ENCODE measurements at regions not wholly inside any gene's neighbourhood (a gene's known extent, or its start where the extent isn't known, plus 50 kb on each side); places are given as distances from the start of the nearest gene placed in this dataset.

- TF ChIP-seq, protein P1, sequence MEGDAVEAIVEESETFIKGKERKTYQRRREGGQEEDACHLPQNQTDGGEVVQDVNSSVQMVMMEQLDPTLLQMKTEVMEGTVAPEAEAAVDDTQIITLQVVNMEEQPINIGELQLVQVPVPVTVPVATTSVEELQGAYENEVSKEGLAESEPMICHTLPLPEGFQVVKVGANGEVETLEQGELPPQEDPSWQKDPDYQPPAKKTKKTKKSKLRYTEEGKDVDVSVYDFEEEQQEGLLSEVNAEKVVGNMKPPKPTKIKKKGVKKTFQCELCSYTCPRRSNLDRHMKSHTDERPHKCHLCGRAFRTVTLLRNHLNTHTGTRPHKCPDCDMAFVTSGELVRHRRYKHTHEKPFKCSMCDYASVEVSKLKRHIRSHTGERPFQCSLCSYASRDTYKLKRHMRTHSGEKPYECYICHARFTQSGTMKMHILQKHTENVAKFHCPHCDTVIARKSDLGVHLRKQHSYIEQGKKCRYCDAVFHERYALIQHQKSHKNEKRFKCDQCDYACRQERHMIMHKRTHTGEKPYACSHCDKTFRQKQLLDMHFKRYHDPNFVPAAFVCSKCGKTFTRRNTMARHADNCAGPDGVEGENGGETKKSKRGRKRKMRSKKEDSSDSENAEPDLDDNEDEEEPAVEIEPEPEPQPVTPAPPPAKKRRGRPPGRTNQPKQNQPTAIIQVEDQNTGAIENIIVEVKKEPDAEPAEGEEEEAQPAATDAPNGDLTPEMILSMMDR (IDR thresholded peaks at IDR 0.05), result no peak
- no peak for TF ChIP-seq POLR2A (IDR thresholded peaks at IDR 0.05)
These were observed 1243.2 kb upstream of the ADGRL4 start for GRCh38 chr1:80249699-80250098.
